CD1c-positive myeloid dendritic cell (primary cell): ENCODE measurements at regions not wholly inside any gene's neighbourhood (a gene's known extent, or its start where the extent isn't known, plus 50 kb on each side); places are given as distances from the start of the nearest gene placed in this dataset.
"Not testable (repeated sequence)": the region's sequence is repeated elsewhere in the genome, so short reads cannot be mapped to it uniquely, and the experiment has no call there.

ENCODE experiments used
- DNase-seq: peaks from one replicate; pipeline ENCODE4 v3.0.0-alpha.2; 2016; ENCODE audit errors: extremely low spot score

GRCh38 chr16:51977506-51977905 lies 569.4 kb downstream of the TOX3 start:
- DNase-seq, result not testable (repeated sequence)

DNA sequence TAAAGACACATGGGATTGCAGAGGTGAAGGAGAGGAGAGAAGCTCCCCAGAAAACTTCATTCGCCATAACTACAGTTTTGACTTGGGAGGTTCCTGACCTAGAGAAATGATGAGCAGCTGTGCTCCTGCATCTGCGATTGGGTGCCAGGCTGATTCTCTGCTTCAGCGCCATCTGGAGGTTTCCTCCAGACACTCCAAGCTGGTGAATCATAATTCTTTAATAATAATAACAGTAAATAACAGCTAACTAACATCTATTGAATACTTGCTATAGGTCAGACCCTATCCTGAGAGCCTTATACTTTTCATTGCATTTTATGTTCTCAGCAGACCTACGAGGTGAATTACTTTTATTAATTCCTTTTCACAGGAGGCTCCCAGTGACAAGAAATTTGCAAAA lies 575.8 kb downstream of the TOX3 start:
- DNase-seq, result no peak

GRCh38 chr16:51968749-51969148 lies 578.2 kb downstream of the TOX3 start:
- DNase-seq, result no peak

DNA sequence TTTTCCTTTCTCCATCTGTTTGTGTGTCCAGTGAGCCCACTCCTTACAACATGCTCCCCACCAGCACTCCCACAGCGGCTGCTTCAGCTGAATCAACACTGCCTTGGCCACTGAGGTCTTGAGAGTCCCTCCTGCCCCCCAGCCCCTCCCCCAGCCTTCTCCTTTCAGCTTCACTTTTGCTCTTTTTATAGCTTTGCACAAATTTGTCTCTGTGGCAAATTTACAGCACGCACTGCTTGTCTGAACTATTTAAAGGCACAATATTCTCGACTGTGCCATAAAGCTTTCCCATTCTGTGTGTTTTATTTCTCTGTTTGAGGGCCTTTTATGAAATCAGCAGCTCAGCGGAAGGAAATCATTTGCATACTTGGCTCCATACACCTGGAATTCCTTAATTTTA lies 579.3 kb downstream of the TOX3 start:
- no peak for DNase-seq

- no peak for DNase-seq
Observed at GRCh38 chr16:51960931-51961330, 586.0 kb downstream of the TOX3 start.

- no peak for DNase-seq
Observed at GRCh38 chr16:51953286-51953985, 593.5 kb downstream of the TOX3 start.

GRCh38 chr16:51952500-51952899 lies 594.4 kb downstream of the TOX3 start:
- no peak for DNase-seq

- DNase-seq, result no peak
Observed at GRCh38 chr16:51951668-51952298, 595.2 kb downstream of the TOX3 start.

GRCh38 chr16:51950118-51950780 lies 596.7 kb downstream of the TOX3 start:
- no peak for DNase-seq

- no peak for DNase-seq
Observed at GRCh38 chr16:51949282-51949681, 597.7 kb downstream of the TOX3 start.

DNA sequence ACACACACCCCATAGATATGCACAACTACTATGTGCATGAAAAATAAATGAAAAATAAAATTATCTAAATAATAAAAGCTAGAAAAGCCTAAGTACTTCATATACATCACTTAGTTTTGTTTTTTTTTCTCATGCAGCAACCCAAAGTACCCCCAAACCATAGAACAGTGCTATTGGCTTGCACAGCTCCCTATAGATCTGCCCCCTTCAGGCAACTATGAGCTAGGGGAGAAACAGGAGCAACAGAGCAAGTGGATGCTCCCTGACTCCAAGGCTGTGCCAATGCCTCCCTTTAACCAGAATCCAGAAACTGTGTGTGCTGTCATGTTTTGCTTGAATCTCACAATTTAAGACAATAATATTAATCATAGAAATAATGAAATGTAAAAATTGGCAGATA lies 605.5 kb downstream of the TOX3 start:
- DNase-seq, result no peak

DNA sequence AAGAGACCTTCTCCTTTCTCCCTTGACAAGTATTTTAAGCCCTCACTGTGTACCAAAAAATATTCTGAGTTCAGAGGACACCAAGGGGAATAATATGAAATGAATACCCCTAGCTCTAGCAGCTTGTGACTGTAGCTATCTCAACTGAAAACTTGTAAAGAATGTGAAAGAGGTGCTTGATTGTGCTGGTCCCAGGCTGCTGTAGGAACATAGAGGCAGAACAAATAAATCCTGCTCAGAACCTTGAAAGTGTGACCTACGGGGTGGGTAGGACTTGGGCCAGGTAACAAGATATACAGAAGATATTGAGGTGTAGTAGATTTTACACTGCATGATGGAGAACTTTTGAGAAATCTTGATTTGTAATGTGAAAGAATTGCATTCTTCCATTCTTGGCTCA lies 606.8 kb downstream of the TOX3 start:
- no peak for DNase-seq

DNA sequence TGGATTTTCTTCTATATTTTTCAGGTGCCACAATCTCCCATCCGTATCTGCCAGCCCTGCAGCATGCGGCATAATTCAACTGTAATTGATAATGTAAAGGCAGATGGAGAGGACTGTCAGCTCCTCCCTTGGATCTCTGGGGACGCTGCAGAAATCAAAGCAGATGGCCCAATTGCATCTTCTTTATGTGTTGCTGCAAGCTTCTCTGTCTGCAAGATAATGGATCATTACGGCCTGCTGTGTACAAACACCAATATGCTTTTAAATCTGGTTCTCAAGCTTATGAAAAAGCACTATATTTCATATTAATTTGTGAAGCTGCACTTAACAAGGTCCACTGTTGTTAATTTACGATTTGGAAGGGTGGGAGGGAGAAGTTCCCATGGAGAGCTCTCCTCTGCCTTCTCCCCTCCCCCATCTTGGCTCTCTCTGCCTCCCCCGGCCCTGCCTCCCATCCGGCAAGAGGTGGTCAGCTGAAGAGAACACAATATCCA lies 607.5 kb downstream of the TOX3 start:
- no peak for DNase-seq

DNA sequence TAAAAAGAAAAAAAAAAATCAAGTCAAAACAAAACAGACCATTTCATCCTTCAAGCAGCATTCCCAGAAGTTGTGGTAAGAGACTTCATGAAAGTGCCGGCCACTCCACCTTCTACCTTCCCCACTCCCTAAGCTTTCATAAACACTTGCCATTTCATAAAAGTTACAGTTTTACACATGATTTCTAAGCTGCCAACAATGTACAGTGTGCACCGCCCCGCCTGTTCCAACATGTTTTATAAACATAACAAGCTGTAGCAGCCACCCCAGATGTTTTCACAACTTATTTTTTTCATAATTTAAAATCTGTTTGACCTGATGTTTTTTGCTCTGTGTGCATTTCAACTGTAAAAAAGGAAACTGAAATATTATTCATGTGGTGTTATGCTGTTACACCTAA lies 608.1 kb downstream of the TOX3 start:
- DNase-seq, result no peak

- no peak for DNase-seq
Observed at GRCh38 chr16:51937771-51938170, 609.2 kb downstream of the TOX3 start.

- DNase-seq, result no peak
Observed at GRCh38 chr16:51936846-51937245, 610.1 kb downstream of the TOX3 start.

- DNase-seq, result no peak
Observed at GRCh38 chr16:51932317-51932716, 614.6 kb downstream of the TOX3 start.

GRCh38 chr16:51931653-51932052 lies 615.3 kb downstream of the TOX3 start:
- DNase-seq, result no peak

GRCh38 chr16:51924744-51925143 lies 622.2 kb downstream of the TOX3 start:
- DNase-seq, result no peak

- no peak for DNase-seq
Observed at GRCh38 chr16:51922476-51922875, 624.5 kb downstream of the TOX3 start.

DNA sequence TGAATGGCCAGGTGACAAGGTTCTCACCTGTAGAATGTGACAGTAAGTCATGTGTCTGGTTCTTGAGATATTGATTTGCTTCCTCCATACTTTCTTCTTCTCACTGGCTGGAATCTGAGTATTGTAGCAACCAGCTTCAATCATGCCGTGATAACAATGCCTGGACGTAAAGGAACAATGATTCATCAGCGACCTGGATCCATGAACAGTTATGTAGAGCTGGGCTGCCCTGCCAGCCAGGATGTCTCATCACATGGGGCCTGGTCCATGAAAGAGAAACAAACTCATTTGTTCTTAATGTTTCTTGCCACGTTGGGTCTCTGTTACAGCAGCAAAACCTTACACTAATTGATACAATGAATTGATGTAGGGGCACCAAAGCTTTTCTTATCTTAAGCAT lies 627.2 kb downstream of the TOX3 start:
- no peak for DNase-seq

- no peak for DNase-seq
Observed at GRCh38 chr16:51916814-51917213, 630.1 kb downstream of the TOX3 start.

DNA sequence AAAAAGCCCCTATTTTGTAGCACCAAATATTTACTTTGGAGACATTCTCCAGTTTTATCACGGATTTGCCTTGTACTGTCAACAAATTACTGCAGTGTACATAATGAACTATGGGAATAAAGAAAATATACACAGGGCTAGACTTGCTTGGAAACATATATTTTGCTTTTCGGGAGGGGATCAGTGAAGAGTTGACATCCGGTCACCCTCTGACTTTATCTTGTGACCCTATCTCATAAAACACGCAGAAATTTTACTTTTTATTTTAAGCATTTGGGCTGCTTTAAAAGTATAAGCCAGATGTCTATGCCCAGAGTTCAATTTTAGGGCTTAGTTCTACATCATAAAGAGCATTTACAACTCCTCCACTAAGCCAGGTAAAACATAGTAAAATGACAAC lies 630.7 kb downstream of the TOX3 start:
- DNase-seq, result no peak
